Middle frontal gyrus (tissue), 1 donor: ENCODE measurements at regions not wholly inside any gene's neighbourhood (a gene's known extent, or its start where the extent isn't known, plus 50 kb on each side); places are given as distances from the start of the nearest gene placed in this dataset.
"Not testable (repeated sequence)": the region's sequence is repeated elsewhere in the genome, so short reads cannot be mapped to it uniquely, and the experiment has no call there.

Experiments used
- DNase-seq: peaks from one replicate; pipeline ENCODE4 v3.0.0-alpha.2; 2015; ENCODE audit warnings: low spot score; ENCODE audit errors: extremely low spot score

DNA sequence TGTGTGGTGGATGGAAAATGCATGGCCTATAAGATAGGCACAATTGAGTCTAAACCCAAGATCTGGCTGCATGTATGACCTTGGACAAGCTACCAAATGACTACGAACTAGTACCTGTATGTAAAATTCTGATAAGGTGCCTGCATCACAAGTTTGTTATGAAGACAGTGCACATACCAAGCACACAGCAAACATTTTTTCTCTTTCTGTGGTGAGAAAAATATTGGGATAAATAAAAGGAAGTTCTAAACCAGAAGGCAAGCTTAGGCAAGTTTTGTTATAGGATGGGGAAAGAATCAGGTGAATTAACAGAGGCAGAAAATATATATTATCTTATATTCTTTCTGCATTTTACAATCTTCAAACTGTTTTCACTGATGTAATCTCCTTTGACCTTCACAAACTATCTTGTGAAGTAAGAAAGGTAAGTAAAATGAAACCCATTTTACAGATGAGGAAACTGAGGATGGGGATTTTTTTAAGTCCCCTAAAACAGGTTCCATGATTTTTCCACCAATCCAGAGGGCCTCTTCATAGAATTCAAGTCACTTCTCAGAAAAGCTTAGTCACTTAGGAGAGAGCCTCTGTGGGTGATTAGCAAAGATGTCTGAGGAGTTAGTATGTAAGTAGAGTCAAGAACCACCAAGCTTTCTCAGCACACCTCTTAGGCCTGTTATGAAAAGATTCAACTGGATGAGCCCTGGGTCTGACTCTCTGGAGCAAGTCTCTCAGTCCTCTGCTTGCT is 132.0 kb upstream of the RAP1B start:
- DNase-seq = no peak

DNA sequence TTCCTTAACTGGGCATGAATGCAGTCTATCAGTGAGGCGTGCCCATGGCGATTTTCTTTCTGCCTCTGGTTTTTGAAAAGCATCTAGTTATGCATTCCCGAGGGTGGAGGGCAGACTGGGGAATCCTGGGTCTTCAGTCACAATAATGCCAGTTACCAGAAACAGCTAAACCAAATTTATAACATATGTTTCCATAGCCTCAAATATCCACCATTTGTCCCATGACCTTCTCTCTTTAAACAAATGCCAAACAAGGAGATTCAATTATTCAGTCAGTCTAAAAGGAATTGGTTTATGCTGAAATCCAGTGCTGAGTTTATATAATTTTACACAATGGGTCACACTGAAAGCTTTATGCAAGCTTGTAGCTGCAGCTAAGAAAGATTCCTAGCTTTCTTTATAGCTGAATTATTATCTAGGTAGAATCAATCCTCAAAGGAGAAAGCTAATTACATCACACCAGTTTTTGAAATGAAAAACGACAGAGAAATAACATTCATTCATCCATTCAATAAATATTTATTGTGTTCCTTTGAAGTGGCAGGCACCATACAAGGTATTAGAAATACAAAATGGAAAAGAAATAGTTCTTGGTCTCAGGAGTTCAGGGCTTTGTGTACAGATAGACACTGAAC is 131.3 kb upstream of the RAP1B start:
- no peak for DNase-seq

DNA sequence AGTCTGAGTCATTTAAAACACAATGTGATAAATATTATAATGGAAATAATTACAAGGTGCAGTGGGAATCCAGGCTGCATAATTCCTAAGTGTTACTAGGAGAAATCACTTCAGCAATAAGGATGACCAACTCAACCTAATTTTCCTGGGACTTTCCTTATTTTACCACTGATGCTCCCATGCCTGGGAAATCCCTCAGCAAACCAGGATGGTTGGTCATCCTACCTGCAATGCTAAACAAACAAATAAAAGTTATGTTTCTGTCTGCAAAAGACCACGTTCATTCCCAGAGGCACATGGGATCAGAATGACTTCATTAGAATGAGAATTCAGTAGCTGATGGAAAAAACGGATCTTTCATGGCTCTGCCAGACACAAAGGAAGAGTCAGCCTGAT is 130.8 kb upstream of the RAP1B start:
- DNase-seq = no peak

DNA sequence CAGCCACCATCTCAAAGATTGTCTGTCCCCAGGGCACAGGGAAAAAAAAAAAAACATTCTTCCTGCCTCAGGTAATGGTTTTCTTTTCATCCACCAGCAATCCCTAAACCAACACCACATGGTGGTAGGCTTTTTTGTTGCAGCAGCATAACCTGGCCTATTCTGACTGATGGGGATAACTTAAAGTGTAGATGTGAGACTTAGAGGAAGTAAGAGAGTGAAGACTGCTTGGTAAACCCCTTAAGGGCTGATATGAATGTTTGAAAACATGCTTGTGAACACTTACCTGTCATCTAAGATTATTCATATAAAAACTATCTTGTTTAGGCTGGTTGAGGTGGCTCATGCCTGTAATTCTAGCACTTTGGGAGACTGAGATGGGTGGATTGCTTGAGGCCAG is 130.2 kb upstream of the RAP1B start:
- DNase-seq = no peak

DNA sequence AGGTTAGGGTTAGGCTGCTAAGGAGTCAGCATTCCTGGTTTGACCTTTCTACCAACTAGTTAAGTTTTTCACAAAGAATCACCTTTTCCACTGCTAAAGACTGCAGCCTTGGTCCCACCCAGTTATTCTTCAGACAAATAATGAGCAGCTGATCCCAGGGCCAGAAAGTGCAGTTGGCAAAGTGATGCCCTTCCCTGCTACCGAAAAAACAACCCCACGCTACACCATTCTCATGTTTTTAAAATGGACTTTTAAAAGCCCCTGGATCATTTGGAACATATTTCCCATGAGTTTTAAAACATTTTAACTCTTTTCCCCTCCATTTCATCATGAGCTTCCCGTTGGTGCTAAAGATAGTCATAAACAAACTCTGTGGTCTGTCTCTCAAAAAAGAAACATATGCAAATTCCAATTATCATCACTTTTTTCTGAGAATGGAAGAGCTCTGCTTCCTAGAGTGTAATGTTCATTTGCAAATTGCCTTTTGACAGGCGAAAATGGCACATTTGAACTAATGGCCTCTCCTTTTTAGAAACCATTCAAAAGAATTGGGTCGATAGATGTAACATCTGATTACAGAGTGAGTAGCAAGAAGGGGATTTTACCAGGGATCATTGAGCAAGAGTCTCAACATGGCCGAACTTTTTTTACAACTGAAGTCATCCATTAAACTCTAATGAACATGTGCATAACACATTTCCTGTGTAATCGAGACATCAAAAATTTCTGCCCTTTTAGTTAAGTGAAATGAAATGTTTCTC is 129.3 kb upstream of the RAP1B start:
- DNase-seq = no peak

DNA sequence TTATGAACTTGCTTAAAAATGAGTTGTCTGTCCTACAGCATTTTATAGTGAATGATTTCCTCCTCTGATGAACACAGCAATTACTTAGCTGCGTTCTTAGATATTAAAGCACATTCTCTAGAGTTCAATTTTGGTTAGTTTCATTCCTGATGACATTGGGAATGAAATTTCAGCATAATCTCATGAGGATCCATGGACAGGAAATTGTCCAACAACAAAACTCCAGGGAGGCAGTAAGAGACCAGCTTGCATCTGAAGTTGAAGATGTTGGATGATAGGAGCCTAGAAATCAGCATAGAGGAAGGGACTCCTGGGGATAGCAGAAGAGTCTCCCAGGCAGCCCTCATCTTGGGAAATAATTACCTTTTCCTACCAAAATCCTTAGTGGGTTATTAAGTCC is 128.7 kb upstream of the RAP1B start:
- DNase-seq = no peak

DNA sequence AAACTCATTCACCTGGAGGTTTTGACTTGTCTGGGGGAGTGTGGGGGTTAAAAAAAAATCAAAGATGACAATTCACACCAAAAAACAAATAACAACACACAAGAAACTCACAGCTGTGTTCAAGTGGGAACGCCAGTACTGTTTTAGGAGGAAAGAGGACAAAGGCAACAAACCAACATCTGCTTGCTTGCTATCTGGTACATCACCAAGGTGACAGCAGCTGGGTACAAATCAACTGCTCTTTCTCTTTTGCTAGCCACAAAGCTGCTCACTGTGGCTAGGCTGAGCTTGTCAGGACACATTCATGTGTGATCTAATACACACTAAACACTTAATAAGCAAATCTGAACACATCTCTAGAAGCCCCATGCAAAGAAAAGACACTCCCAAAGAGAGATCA is 128.0 kb upstream of the RAP1B start:
- DNase-seq = no peak

DNA sequence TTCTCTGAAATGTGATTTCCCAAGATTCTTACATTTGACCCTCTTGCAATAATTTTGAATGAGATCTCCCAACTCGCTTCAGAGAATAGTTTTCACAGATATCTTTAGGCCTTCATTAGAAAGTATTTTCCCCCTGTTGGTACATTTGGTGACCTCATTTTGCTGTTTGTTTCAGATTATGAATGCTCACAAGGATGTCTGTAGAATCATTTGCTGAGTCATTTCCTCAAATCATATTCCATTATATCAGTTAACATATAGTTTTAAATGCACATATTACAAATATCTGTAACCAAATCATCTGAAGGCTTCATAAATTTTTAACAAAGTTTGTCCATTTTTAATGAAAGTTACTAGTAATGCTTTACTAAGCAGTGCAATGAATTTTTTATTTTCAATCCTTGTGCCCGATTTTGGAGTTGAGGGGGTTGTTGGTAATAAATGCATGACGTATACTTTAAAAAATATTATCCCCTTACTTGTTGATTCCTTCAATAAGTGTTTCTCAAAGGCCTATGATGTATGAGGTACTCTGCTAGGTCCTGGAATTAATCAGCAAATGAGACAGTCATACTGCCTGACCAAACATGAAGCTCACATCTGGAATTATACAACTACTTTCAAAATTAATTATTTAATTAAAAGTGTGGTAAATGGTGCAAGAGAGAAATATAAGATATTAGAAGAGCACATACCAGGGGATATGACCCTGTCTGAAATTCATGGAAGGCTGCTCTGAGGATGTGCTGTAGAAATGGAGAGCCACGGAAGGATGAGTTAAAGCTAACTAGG is 126.9 kb upstream of the RAP1B start:
- DNase-seq = no peak

DNA sequence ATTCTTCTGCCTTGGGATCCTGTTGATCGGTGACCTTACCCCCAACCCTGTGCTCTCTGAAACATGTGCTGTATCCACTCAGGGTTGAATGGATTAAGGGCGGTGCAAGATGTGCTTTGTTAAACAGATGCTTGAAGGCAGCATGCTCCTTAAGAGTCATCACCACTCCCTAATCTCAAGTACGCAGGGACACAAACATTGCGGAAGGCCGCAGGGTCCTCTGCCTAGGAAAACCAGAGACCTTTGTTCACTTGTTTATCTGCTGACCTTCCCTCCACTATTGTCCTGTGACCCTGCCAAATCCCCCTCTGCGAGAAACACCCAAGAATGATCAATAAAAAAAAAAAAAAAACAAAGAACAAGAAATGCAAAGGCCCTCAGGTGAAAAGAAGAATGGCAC is 126.1 kb upstream of the RAP1B start:
- DNase-seq = not testable (repeated sequence)

DNA sequence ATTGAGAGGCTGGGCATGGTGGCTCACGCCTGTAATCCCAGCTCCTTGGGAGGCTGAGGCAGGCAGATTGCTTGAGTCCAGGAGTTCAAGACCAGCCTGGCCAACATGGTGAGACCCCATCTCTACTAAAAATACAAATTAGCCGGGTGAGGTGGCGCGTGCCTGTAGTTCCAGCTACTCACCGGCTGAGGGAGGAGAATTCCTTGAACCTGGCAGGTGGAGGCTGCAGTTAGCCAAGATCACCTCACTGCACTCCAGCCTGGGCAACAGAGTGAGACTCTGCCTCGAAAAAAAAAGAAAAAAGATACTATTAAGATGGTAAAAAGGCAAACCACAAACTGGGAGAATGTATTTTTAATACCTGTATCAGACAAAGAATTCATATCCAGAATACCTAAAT is 124.2 kb upstream of the RAP1B start:
- not testable (repeated sequence) for DNase-seq

DNA sequence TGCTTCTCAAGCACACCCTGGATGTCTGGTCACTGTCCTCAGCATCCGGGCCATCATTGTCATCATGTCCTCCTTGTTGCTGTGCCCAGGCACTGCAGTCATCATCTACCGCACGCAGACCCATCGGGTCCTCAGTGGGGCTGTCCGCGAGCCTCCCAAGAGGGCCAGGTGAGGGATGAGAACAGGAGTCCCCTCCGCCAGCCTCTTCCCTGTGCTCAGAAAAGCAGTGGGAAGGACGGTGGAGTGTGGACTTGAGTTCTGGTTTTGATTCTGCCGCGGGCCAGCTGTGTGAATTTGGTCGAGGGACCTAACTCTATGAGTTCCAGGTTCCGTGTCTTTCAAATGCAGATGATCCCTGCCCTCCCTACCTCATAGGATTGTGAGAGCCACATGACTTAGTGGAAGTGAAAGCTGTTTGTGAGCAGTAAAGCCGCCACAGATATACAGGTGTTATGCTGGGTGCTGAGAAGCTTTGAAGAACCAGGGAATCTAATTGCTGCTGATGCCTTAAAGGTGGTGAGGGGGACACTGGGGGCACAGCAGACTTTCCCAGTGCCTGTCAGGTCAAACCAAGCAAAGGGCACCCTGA is 122.9 kb upstream of the RAP1B start:
- DNase-seq = no peak

DNA sequence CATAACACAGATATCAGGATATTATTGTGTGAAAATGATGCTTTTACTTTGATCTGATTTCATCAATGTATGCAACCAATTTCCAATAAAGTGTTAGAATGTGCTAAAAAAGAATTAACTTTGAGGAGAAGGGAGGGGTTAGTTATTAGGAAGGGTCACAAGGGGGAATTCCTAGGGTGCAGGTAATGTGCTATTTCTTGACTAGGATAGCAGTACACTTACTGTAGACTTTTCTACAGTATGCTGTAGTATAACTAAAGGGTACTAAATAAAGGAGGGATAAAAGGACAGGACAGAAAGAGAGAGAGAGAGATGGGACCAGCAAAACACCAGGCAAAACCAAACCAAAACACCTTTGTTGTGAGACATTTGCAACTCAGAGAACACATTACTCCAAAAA is 121.4 kb upstream of the RAP1B start:
- no peak for DNase-seq

DNA sequence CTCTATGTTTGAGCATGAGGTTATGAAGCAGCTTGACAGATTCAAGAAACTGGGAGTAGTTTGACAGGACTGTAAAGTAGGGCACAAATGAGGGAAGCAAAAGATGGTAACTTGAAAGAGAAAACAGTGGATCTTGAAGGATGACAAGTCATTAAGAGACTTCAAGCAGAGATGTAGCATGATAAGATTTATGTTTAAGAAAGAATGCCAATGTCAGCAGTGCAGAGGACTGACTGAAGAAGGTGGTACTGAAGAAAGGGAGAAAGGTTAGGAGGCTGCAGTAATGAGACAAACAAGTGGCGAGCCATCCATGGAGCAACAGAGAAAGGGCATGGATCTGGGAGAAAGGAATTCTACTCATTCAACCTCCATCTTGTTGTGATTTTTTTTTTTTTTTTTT is 120.2 kb upstream of the RAP1B start:
- no peak for DNase-seq

DNA sequence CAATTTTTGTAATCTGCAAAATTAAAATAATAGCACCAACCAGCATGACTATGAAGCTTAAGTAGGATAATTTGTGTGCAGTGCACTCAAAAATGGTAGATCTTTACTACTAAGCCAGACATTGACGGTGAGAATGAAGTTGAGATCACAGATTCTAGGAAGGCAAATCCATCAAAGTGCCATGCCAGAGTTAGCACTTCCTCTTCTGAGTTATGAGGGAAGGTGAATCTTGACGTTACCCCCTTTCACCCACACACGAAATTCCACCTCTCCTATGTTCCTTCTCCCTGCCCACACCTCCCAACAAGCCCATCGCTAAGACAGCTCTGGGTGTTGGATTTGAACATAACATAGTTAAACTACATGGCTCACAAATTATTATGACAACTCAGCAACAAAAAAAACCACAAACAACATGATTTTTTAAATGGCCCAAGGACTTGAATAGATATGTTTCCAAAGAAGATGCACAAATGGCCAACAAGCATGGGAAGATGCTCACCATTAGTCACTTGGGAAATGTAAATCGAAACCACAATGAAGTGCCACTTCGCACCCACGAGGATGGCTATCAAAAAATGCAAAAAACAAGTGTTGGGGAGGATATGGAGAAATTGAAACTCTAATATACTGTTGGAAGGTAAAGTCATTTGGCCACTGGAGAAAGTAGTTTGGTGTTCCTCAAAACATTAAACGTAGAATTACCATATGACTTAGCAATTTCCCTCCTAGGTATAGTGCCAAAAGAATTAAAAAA is 119.3 kb upstream of the RAP1B start:
- DNase-seq = no peak

DNA sequence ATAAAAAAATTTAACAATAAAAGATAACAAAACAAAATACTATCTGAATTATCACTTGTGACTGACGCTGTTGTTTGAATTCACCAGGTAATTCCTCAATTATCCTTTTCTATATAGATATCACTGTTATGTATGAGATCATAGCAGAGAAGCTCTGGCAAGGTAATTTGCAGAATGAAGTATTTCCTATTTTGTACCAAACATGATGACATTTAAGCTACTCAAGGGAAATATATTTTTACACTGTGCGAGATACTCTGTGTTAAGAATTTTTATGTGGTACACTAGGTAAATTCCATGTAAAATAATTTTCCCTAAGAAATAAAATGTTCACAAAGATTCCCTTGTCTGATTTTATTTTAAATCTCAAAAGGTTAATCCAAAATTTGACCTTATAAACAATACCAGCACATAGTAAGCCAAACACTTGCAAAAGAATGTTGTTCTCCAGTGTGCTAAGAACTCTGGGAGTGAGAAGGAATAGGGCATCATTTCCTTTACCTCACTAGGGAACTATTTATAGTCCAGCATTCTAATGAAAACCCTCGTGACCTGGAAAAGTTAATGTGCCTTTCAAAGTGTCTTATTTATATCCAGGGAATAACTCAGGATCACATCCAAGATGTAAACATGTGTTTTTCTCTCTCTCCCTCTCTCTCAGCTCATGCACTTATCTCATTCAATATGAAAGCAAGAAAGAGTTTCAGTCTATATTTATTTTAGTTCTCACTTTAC is 115.2 kb upstream of the RAP1B start:
- no peak for DNase-seq

DNA sequence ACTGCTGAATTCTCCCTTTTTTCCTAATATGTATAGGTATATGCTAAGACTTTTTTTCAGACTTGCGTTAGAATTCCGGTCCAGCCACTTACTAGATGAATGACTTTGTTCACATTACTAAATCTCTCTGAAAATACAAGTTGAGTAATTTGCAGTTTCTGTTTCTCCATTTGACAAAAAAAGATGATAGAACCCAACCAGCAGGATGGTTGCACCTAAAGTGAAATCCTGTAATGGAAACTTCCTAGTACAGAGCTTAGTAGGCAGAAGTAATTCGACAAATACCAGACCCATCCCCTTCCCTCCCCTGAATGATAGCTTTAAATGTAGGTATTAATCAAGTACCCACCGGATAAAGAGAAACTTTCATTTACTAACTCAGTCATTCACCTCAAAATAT is 113.6 kb upstream of the RAP1B start:
- DNase-seq = no peak

DNA sequence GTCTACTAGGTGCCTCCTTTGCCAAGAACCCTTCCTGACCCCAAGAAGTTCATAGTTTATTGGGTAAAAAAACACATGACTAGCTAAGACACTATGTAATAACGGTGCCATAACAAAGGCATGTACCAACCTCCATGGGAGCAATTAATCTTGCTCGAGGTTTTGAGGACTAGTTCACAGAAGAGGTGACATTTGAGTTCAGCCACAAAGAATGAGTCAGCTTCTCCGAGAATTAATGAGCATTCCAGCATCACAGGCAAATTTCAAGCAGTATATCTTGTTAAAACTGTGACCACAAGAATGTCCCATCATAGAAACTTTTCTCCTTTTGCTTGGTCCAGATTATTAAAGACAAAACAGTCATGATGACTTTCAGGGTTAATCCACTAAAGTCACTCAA is 113.0 kb upstream of the RAP1B start:
- DNase-seq = no peak

DNA sequence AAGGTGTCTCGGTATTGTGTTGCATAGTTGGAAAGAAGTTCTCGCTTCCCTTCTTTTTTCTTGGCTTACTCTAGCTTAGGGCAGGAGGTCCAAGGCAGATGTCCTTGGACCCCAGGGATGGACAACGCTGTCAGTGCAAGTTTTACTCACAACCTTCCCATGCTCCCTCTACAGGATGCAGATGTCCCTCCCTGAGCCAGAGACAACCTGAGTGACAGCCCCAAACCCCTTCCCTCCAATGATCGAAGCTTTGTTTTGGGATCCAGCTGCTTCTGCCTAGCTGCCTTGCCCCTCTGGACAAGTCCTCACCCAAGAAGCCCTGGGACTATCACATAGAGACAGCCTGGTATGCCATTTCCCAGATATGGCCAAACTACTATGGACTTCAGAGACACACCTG is 112.0 kb upstream of the RAP1B start:
- DNase-seq = no peak

DNA sequence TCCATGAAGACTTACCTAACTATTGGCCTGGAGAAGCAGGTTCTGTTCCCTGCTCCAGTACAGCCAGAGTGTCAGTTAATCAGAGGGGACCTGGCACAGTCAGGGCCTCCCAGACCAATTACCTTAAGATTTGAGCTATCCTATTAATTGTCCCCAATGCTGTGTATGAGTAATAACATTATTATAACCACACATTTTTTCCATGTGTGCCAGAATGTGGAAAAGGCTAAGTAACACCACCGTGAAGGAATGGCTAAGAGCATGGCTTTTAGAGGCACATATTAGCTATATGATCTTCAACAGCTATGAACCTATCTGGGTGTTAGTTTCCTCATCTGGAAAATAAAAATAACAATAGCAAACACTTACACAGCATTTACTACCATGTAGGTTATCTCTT is 111.1 kb upstream of the RAP1B start:
- no peak for DNase-seq

DNA sequence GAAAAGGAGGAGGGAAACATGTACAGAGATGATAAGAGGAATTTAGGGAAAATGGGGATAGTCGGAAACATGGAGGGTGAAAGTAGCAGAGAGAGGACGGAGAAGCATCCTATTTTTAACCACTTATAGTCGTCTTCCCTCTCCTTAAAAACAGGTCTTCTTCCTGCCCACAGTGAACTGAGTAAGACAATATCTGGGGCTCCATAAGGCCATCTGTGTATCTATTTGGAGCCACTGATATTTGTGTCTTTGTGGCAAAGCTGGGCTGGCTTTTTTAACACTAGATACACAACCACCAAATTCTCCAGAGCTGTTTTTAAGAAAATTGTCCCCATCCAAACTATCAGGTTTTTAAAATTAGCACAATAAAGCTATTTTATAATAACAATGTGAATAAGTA is 109.5 kb upstream of the RAP1B start:
- no peak for DNase-seq
